ENCODE measurements at regions not wholly inside any gene's neighbourhood (a gene's known extent, or its start where the extent isn't known, plus 50 kb on each side); places are given as distances from the start of the nearest gene placed in this dataset.

DNA sequence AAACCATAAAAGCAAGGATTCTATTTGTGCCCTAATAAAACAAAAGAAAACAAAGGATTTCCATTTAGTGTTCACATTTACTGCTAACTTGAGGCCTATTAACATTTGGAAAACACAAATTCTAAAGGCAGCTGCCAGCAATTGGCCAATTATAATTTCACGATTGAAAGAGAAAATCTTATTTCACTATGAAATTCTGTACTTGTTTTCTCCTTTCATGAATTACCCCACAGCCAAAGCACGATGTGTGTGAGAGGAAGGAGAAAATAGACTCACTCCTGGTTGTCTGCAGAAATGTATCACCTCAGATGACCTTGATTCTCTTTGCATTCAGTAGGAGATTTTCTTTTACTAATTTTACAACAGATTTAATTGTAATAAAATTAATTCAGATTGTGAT lies 242.8 kb upstream of the GBE1 start:
- Histone ChIP-seq H3K27ac (no peak overlapping the region), H3K4me1 (no peaks in the 10 kb centered on the region), H3K4me2 (no peak overlapping the region), H3K4me3 (no peak overlapping the region), H3K9me3 (no peaks in the 10 kb centered on the region)
- no peak for TF ChIP-seq CEBPB (IDR thresholded peaks at IDR 0.05)
- TF ChIP-seq ESRRA (IDR thresholded peaks at IDR 0.05; ENCODE audit: borderline replicate concordance, low read length): no peak
- TF ChIP-seq, protein P1, sequence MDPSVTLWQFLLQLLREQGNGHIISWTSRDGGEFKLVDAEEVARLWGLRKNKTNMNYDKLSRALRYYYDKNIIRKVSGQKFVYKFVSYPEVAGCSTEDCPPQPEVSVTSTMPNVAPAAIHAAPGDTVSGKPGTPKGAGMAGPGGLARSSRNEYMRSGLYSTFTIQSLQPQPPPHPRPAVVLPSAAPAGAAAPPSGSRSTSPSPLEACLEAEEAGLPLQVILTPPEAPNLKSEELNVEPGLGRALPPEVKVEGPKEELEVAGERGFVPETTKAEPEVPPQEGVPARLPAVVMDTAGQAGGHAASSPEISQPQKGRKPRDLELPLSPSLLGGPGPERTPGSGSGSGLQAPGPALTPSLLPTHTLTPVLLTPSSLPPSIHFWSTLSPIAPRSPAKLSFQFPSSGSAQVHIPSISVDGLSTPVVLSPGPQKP (IDR thresholded peaks at IDR 0.05; ENCODE audit: low read depth, low read length): no peak
- no peak for TF ChIP-seq TFCP2L1 (CRISPR knock-in tag; IDR thresholded peaks at IDR 0.05)
- TF ChIP-seq SREBF2 (IDR thresholded peaks at IDR 0.05): no peak
- TF ChIP-seq POLR2A (IDR thresholded peaks at IDR 0.05; ENCODE audit: low read length): no peak
- TF ChIP-seq, protein P2, sequence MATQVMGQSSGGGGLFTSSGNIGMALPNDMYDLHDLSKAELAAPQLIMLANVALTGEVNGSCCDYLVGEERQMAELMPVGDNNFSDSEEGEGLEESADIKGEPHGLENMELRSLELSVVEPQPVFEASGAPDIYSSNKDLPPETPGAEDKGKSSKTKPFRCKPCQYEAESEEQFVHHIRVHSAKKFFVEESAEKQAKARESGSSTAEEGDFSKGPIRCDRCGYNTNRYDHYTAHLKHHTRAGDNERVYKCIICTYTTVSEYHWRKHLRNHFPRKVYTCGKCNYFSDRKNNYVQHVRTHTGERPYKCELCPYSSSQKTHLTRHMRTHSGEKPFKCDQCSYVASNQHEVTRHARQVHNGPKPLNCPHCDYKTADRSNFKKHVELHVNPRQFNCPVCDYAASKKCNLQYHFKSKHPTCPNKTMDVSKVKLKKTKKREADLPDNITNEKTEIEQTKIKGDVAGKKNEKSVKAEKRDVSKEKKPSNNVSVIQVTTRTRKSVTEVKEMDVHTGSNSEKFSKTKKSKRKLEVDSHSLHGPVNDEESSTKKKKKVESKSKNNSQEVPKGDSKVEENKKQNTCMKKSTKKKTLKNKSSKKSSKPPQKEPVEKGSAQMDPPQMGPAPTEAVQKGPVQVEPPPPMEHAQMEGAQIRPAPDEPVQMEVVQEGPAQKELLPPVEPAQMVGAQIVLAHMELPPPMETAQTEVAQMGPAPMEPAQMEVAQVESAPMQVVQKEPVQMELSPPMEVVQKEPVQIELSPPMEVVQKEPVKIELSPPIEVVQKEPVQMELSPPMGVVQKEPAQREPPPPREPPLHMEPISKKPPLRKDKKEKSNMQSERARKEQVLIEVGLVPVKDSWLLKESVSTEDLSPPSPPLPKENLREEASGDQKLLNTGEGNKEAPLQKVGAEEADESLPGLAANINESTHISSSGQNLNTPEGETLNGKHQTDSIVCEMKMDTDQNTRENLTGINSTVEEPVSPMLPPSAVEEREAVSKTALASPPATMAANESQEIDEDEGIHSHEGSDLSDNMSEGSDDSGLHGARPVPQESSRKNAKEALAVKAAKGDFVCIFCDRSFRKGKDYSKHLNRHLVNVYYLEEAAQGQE (IDR thresholded peaks at IDR 0.05): no peak
- no peak for TF ChIP-seq FOXS1 (CRISPR knock-in tag; IDR thresholded peaks at IDR 0.05)
- no peak for TF ChIP-seq BHLHE40 (IDR thresholded peaks at IDR 0.05; ENCODE audit: low read depth, low read length)
- TF ChIP-seq EHMT2 (IDR thresholded peaks at IDR 0.05; ENCODE audit: low read depth): no peak
- TF ChIP-seq NPAS2 (CRISPR knock-in tag; IDR thresholded peaks at IDR 0.05; ENCODE audit: borderline replicate concordance): no peak
- TF ChIP-seq HOXA7 (CRISPR knock-in tag; IDR thresholded peaks at IDR 0.05): no peak
- 63% methylated on average over 2 of the region's 2 CpGs for WGBS (ENCODE audit: missing lambda C conversion rate)
- FAIRE-seq (no peak), DNase-seq (ENCODE audit: low read depth in 1 of 2, low spot score in 1 of 2) (no peak), ATAC-seq (no peak)
- POLR2A ChIA-PET: no interaction called here
- CTCF ChIA-PET: no interaction called here

DNA sequence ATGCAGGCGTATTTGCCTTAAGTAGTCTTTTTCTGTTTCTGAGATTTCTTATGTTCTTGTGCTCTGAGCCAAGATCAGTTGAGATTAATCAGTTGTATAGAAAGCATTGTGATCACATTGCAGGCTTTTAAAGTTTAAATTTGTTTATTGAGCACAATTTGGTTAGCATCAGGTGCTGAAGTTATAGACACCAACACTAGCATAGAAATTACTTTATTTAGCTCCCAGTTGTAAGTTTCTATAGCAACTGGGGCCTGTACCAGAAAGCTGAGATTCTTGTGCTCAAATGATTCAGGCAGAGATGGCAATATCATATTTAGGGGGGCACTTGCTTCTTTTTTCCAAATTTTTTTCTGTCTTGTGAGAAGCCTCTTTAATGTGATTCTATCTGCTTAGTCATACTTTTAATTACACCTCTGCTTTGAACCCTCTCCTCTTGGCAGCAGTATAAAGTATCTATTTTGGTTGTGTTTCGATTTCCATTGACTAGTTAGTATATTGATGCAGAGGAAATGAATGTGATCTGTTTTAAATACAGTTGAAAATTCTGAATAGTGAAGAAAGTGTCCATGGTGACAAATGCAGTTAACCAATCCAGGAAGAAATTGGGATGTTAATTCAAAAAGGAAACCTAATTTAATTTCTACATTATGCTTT lies 241.7 kb upstream of the GBE1 start:
- TF ChIP-seq MAFK (IDR thresholded peaks at IDR 0.05; ENCODE audit: partially characterized antibody) (peak; percentile 47), SREBF2 (IDR thresholded peaks at IDR 0.05) (no peak)
- TF ChIP-seq, protein P3, sequence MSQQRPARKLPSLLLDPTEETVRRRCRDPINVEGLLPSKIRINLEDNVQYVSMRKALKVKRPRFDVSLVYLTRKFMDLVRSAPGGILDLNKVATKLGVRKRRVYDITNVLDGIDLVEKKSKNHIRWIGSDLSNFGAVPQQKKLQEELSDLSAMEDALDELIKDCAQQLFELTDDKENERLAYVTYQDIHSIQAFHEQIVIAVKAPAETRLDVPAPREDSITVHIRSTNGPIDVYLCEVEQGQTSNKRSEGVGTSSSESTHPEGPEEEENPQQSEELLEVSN (IDR thresholded peaks at IDR 0.05; ENCODE audit: borderline replicate concordance, low read depth): no peak
- Histone ChIP-seq H3K4me2 (no peak overlapping the region), H3K4me3 (no peak overlapping the region), H3K4me1 (no peaks in the 10 kb centered on the region), H3K9me3 (no peaks in the 10 kb centered on the region), H3K27ac (no peak overlapping the region)
- WGBS (ENCODE audit: missing lambda C conversion rate): 57% methylated on average over 2 of the region's 2 CpGs
- ChIA-PET CTCF (no interaction called here), POLR2A (no interaction called here)
- DNase-seq (ENCODE audit: low read depth in 1 of 2, low spot score in 1 of 2) (no peak), FAIRE-seq (no peak), ATAC-seq (no peak)

DNA sequence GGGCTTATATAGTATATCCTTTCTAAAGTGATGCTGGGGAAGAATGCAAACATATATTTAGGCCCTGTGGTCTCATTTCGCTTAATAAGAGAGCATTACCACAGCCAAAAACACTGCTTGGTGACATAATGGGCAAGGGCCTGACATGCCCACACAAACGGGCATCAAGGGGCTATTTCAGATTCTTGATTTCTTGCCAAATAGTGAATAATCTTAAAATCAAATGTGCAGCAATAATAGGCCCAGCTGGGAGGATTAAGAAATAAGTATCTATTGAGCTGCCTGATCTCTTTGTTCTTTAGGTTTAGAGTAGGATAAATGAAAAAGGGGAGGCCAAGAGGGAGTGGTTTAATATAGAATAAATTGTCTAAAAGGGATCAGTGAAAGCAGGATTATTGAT lies 241.0 kb upstream of the GBE1 start:
- H3K4me2 ChIP-seq: no peak overlapping the region
- no peak for FAIRE-seq
- no peak for DNase-seq (ENCODE audit: low read depth in 1 of 2, low spot score in 1 of 2)
- no peak overlapping the region for H3K27ac ChIP-seq
- no peak for ATAC-seq
- no peaks in the 10 kb centered on the region for H3K9me3 ChIP-seq
- H3K4me1 ChIP-seq: no peaks in the 10 kb centered on the region
- ChIA-PET CTCF (no interaction called here), POLR2A (no interaction called here)
- 30% methylated on average over 2 of the region's 2 CpGs for WGBS (ENCODE audit: missing lambda C conversion rate)
- no peak for TF ChIP-seq KDM5A (IDR thresholded peaks at IDR 0.05)
- no peak for TF ChIP-seq POLR2A (IDR thresholded peaks at IDR 0.05; ENCODE audit: low read length)
- no peak for TF ChIP-seq CHD2 (IDR thresholded peaks at IDR 0.05; ENCODE audit: low read length, partially characterized antibody)
- TF ChIP-seq RNF2 (IDR thresholded peaks at IDR 0.05; ENCODE audit: borderline replicate concordance, low read depth): no peak
- TF ChIP-seq, protein P3 (IDR thresholded peaks at IDR 0.05; ENCODE audit: borderline replicate concordance, low read depth): no peak
- H3K4me3 ChIP-seq: no peak overlapping the region
